ENCODE measurements at regions not wholly inside any gene's neighbourhood (a gene's known extent, or its start where the extent isn't known, plus 50 kb on each side); places are given as distances from the start of the nearest gene placed in this dataset.

DNA sequence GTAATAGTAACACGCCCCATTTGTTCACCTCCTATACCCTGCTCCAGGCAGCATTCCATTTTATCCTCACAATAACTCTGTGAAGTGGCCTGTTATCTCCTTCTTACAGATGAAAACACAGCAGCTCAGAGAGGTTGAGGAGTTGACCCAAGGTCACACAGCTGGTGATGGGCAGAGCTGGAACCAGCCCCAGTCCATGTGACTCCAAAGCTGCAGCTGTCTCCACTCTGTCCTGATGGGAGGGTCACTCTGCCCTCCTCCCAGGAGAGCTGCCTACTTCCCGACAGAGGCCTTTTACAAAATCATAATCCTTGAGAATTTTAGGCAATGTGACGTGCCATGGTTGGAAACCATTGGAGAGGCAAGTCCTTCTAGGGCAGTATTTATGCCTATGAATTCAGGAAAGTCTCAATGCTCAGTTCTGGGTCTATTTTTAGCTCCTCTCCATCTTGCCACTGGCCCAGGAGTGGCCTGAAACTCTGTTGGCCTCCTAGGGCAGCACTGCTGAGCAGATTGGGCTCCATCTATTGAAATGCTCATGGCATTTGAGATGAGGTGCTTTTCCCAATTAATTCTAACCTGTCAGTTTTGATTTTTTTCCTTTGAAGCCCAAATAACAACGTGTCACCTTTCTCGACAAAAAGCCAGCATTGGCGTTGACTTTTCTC lies 50.1 kb upstream of the KCNK12 start:
- no peak for DNase-seq (ENCODE audit: low read depth in 2 of 3, low spot score in 2 of 3)
